Endometrium (tissue), 2 donors: ENCODE measurements at regions not wholly inside any gene's neighbourhood (a gene's known extent, or its start where the extent isn't known, plus 50 kb on each side); places are given as distances from the start of the nearest gene placed in this dataset.
A peak's percentile ranks its signal among the peaks of the same experiment; 100 is the strongest.

Experiments
- FAIRE-seq: peaks from 2 replicates; lab custom pipeline; 2012; peaks lifted over from hg19 to GRCh38; lab: Jason Lieb, UNC
- donor health status: control.
- donor health status: control.

DNA sequence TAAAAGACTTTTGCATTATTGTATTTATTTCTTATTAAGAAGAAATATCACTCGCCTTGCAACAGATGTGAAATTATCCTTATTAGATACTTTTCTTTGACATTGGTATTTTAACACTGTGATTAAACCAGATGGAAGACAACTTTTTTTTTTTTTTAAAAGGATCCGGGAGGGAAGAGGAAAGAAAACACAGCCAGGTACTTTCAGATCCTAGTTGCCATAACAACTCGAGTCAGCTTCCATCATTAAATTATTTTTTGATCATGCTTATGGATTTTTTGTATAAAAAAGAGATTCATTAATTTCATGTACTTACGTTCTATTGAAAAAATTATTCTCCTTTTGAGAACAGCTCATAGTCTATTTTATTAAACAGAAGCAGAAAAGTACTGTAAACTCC, 515.7 kb downstream of the TBC1D4 start:
- FAIRE-seq, result no peak

DNA sequence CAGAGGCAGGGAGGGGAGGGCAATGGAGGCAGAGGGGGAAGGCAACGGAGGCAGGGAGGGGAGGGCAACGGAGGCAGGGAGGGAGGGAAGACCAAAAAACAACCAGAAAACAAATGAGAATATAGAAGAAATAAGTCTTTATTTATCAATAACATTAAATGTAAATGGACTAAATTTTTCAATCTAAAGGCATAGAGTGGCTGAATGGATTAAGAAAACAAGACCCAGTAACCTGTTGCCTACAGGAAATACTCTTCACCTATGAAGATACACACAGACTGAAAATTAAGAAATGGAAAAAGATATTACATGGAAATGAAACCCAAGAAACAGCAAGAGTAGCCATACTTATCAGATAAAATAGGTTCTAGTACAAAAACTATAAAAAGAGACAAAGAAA, 536.3 kb downstream of the TBC1D4 start:
- FAIRE-seq, result no peak

DNA sequence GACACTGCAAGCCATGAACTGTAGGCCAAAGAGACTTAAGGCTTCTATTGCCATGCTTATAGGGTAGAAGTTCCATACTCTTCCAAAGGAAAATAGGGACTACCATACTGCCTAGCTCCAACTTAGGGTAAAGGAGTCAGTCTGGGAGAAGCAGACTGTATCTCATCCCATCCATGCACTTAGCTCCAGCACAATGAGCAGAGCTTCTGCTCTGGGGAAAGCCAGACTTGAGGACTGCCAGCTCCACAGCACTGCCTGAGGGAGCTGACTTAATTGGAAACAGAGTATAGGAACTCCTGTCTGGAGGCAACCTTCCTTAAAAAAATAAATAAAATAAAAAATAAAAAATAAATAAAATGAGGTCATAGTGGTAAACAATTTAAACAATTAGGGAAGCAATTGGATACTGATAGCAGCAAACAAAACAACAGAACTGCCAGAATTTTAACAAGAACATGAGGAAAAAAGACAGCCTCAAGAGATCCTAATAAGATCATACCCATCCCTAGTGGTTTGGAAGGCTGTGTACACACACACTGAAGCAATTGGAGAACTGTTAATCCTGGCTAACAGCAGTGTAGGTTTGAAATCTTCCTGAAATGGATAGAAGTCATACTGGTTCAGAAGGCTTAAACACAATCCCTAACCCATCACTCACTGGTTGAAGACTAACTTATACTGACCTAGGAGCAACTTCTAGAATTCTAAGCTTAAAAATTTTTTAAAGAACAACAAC, 550.1 kb downstream of the TBC1D4 start:
- no peak for FAIRE-seq

DNA sequence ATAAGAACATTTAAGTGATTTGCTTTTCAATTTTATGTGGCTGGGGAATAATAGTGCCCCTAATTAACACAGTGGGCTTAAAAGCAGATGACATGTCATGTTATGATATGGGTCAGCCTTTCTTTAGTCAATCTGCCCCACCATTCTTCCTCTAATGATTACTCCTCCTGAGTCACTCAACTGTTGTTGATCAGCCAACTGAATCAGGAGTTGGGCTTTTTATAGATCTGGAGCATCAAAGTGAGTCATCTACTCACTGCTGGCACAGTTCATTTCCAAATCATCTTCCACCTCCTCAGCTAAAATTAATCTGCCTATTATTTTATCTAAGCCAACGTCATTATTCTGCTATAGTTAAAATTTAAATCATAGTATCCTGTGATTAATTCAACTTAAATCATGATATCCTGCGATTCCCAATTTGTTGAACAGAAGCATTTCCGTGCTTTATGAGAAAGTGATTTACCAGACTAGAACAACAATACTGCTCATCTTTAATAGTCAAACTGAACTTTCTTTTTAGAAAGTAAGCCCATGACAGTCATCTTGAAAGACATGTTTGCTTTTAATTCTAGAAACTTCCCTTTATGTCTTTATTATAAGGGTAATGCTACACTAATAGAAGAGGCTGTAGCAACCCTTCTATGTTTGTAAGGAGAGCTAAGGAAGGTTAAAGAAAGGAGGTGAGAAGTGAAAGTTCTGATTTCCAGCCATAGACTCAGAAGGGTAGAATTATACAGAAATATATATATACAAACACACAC, 551.4 kb downstream of the TBC1D4 start:
- FAIRE-seq, result no peak

DNA sequence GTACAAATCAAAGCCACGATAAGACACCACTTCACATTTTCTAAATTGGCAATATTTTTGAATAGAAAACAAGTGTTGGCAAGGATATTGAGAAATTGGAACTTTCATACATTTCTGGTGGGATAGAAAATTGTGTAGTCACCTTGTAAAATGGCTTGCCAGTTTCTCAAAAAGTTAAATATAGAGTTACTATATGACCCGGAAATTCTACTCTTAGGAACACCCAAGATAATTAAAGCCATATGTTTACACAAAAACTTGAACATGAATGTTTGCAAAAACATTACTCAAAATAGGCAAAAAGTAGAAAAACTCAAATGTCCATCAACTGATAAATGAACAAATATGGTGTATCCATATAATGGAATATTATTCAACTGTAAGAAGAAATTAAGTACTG, 552.5 kb downstream of the TBC1D4 start:
- no peak for FAIRE-seq

DNA sequence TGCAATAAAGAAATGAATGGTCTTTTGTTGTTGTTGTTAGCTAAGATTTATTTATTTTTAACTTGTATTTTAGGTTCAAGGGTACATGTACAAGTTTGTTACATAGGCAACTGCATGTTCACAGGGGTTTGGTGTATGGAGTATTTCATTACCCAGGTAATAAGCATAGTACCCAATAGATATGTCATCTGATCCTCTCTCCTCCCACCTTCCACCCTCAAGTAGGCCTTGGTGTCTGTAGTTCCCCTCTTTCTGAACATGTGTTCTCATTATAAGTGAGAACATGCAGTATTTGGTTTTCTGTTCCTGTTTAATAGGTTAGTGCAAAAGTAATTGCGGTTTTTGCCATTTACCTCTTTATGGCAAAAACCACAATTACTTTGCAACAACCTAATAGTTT, 554.1 kb downstream of the TBC1D4 start:
- no peak for FAIRE-seq

DNA sequence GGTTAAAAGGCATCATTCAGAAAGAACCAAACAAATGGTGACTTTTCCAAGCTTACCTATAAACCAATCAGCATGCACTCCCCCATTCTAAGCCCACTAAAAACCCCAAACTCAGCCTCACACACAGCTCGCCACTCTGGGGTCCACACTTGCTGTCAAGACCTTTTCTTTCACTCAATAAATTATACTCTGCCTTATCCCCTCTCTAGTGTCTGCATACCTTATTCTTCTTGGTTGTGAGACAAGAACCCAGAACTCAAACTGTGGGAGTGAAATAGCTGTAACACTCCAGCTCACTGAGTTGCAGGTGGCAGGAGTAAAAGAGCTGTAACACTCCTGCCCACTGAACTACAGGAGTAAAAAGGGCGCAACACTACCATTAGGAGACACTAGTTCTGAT, 559.0 kb downstream of the TBC1D4 start:
- FAIRE-seq, result no peak

DNA sequence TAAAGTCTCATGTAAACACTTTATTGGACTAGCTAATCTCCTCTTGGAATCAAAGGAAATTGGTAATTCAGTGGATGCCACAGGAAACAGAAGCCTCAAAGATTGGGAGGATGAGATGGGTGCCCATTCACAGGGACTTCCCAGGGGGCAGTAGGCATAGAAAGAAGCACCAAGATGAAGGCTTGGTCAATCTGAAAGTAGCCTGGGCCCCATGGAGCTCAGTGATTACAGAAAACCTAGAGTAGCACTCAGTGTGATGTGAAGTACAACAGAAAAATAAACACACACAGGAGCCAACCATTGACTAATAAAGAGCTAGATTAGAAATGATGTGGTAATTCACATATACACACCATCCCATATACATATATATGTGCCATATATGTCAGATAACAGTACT, 560.6 kb downstream of the TBC1D4 start:
- no peak for FAIRE-seq

DNA sequence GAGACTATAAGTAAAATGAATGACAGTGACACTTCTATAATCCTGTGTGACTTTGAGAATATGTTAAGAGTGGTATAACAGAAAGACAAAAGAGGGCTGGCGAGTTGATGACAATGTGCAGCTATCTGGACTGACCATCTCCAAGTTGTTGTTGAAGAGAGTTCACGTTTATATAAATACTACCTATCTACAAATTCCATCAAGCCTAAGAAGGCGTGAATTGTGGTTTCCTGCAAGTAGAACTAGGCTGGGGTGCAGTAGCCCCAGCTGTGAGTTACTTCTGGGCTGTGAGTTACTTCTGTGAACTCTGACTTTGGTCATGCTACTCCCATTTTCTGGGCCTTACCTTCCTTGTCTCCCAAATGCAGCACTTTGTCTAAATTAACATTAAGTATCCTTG, 561.0 kb downstream of the TBC1D4 start:
- no peak for FAIRE-seq

DNA sequence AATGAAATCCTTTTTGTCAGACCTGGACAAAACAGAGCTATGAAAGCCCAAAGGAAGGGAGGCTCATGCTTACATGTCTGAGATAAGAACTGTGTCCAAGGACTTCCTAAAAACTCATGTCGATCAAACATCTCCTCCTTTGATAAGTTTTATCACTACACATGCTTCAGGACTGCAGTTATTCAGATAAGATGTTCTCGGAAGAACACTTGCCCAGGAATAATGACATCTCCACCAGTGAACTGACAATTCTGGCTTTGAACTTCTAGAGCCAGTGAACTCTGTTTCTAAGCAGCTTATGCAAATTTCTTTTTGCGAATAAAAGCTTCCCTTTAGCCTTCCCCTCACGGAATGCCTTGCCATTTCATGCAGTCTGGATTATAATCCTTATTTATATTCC, 561.6 kb downstream of the TBC1D4 start:
- no peak for FAIRE-seq

DNA sequence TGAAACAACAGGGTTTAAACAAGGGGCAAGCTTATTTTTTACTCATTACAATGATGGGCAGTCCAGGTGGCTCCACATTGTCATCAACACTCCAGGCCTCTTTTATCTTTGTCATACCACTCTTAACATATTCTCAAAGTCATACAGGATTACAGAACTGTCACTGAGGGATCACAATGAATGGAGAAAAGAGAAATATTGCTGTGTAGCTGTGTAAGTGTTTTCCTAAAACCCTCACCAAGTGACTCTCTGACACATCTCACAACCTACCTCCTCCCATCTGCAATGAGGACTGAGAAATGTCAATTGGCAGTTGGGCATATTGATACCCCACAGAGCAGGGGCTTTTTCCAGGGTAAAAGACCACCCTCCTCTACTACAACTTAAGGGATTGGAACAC, 562.1 kb downstream of the TBC1D4 start:
- no peak for FAIRE-seq

DNA sequence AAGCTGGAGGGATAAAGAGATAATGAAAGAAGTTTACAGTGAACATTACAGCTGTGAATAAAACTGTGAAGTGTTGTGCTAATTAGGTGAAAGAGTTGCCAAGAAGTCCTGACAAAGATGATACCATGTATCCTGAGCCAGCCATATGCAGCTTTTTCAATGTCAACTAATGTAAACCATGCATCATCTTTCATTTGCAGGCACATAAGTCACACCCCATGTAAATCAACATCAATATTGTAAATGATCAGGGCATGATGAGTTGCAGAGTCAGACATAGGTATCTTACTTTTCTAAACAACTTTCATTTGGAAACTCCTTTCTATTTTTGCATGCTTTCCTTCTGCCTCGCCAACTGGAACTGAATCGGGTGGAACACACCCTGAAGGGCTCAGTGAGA, 569.1 kb downstream of the TBC1D4 start:
- no peak for FAIRE-seq

DNA sequence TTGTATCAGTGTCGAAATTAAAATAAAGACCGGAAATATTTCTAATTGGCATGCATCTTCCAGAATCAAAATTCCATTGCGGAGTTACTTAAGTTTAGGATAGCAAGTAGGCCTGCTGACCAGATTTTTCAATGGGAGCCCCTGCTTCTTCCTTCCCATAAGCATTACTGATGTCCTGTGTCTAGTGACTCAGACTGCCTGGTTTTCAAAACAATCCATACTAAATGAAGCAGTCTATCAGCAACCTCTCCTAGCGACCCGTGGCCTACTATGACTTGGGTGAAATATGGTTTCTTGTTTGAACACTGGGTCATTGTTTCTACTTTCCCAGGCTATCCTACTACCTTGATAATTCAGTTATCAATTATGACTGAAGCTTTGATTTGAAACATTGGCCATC, 571.6 kb downstream of the TBC1D4 start:
- no peak for FAIRE-seq

DNA sequence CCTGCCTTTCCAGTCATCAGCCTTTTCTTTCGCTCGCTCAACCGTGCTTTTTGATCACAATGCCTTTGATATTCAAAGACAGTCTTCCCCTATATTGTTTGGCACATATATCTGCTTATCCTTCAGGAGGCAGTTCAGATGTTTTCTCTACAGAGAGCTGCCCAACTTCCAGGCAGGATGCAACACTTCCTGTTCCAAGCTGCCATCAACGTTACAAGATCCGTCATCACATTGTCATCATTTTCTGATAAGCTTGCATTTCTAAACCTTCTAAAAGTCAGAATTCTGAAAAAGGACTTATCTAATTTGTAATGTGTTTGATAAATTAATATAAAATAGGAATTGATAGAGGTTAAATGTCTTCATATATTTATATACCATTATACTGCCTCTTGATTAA, 574.2 kb downstream of the TBC1D4 start:
- no peak for FAIRE-seq

DNA sequence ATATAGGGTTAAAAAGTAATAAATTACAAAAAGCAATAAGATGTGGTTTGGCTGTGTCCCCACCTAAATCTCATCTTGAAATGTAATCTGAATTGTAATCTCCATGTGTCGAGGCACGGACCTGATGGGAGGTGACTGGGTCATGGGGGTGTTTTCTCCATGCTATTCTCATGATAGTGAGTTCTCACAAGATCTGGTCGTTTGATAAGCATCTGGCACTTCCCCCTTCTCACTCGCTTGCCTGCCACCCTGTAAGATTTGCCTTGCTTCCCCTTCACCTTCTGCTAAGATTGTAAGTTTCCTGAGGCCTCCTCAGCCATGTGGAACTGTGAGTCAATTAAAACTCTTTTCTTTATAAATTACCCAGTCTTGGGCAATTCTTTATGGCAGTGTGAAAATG, 577.4 kb downstream of the TBC1D4 start:
- FAIRE-seq, result no peak

DNA sequence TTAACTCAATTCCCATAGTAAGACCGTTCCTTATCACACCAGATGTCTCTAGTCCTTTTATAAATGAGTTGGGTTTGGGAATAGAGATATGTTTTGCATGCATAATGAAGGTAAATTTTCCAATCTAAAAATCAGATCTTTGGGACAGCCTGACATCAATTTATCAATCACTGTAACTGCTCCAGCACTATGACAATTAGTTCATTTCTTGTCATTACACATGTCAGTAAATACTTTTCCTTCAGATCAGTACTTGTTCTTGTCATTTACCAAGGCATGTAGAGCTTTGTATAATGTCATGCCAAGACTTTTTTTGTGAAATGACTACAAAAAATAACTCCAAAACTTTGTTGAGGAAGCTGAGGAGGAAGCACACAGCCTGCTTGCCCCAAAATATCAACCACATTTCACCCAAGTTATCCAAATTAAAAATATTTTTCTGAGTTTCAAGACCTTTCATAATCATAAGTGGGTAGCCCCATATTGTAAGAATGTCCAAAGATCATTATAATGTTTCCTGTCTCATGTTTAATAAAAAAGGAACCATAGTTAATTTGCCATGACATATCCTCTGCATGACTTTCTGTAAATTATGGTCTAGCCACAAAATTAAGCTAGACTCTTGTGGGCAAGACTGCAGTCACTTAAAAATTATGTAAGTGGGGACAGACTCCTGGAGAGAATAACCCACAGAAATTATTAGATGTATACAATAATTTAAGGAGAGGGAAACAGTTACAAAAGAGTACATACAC, 586.8 kb downstream of the TBC1D4 start:
- FAIRE-seq, result no peak

DNA sequence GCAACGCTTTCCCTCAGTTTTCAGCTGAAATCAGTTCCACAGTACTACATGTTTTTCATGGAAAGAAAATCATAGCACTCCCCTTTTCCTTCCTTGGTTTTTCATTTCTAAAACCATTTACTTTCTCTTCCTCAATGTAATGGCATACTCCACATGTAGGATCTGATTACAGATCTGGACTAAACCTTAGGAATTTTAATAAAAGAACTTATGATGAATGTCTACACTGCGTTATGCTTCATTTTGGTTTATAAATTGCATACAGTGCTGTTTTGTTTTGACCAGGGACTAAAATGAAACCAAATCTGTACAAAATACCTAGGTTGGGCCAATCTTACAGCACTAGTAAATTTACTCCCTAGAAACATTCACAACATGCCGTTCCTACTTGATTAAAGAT, 589.9 kb downstream of the TBC1D4 start:
- no peak for FAIRE-seq

DNA sequence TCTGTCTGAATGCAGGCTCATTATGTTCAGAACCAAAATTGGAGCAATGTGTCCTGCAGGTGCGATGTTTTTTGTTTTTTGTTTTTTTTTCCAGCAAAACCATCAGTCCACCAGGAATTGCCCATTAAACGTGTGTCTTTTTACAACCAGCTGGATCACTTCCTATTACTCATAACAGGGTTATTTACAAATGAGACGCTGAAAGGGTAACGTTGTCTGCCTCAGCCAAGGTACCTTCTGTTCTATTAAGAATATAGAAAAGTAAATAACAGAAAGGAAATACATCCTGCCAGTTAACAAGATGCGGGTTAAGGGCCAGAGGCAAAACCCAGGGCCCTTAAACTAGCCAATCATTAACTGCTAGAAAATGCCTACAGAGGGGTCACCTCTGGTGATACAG, 590.4 kb downstream of the TBC1D4 start:
- no peak for FAIRE-seq

DNA sequence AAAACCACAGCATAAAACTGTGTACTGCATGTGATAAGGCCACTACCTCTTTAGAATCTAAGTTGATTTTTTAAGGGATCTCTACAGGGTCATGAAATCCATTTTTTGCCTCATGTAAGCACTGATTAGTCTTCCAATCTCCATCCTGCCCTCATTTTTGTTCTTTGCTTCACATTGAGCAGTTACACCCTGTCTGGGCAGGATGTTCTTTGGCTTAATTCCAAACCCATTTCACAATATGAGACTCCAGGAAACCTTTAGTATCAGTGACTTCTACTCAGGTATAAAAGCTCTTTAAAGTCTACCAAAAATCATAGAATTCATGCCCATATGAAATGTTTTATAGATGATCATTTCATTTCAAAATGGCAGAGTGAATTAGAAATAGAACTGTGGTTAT, 592.6 kb downstream of the TBC1D4 start:
- no peak for FAIRE-seq

DNA sequence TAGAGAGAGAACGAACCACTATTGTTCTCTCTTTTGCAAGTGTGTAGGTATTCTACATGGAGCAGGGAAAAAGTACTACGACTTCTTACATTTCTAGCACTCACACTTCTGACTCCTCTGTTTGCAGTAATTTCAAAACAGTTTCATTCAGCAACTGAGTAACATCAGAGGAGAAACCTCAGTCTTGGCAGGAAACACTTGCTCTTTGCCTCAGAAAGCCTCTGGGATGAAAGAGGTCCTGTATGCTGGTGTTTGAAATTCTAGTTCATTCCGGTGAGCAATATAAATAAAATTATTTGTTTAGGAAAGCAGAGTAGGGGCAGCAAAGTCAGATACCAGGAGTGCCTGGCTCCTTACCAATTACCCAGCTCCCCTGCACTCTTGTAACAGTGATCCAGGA, 595.5 kb downstream of the TBC1D4 start:
- FAIRE-seq, result no peak

DNA sequence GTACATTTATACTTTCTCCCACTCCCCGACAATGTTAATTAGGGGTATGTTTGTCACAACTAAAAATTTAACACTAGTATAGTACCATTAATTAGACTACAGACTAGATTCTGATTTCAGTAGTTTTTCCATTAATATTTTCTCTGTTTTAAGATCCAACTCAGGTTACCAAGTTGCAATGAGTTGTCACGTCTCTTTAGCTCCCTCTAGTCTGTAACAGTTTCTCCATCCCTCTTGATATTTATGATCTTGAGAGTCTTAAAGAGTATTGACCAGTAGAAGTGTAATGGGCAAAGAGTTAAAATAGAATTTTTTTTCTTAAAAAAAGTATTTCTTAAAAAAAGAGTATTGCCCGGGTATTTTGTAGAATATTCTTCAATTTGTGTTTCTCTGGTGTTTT, 598.1 kb downstream of the TBC1D4 start:
- peak; percentile 23 for FAIRE-seq

DNA sequence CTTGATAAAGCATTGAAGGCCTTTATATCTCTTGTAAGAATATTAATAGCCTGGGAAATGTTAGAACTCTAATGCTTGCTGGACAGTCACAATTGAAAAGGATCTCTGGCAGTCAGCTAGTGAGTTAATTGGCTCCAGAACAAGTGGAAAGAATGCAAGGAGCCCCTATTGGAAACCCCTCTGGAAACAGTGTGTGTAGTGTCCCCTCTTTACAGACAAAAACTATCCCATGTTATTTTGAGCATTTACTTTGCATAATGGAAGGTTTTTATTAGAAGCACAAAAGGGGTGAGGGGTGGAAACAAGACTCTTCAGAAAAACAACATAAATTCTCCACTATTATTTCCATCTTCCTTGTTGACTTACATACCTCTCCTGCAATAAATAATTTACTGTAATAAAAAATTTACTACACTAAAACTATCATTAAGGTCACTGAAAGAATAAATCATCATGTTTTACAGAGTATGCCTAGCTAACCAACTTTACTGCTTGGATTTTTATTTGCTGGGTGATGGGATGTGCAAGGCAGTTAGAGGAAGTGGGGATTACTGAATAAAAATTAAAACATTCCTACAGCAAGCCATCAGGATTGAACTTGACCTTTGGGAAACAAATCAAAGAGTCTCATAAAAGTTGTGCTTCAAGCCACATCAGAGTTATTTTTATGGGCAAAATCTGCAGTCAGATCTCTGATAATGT, 610.4 kb downstream of the TBC1D4 start:
- peak; percentile 99 for FAIRE-seq

DNA sequence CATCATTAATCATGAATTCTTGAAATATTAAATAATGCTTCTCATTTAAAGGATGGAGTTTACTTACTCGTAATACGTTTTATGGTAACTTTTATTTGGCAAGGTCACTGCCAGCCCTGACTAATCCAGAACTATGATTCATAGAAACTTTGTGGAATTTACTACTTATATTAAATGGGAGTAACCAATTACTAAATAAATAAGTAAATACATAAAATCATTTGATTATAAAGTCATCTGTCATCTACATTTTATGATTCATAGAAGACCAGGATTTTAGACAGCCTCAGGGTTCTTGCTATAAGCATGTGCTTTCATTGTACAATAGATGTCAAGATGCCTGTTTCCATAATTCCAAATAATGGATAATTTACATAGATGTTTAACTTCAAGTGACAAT, 611.1 kb downstream of the TBC1D4 start:
- FAIRE-seq, result no peak
